BJ (cell line): ENCODE measurements at regions not wholly inside any gene's neighbourhood (a gene's known extent, or its start where the extent isn't known, plus 50 kb on each side); places are given as distances from the start of the nearest gene placed in this dataset.

Experiments used
- CTCF ChIA-PET: fragments of 350-600 bp; formaldehyde crosslinking; extraction: SDS; loops from one replicate; lab custom pipeline; 2021; ENCODE audit warnings: antibody characterized with exemption, inconsistent platforms; lab: Yijun Ruan, JAX
- POLR2A ChIA-PET: fragments of 300-600 bp; sonication (Branson Sonifier 250); formaldehyde crosslinking; extraction: SDS; loops from one replicate; lab custom pipeline; 2021; ENCODE audit warnings: antibody characterized with exemption; lab: Charles Lee
- DNase-seq: peaks from one replicate; pipeline ENCODE4 v3.0.0-alpha.2; 2011; ENCODE audit warnings: low read depth
- H3K27me3 ChIP-seq: 2 replicates; pipeline ENCODE4 v1.6.0; 2011; ENCODE audit warnings: low read length; ENCODE audit not compliant: control insufficient read depth, insufficient read depth
- H3K36me3 ChIP-seq: 2 replicates; pipeline ENCODE4 v1.5.1; 2011; ENCODE audit warnings: low read length; ENCODE audit not compliant: control insufficient read depth, insufficient read depth
- H3K4me3 ChIP-seq: 2 replicates; pipeline ENCODE4 v1.5.1; 2011; ENCODE audit warnings: low read depth, mild to moderate bottlenecking, control low read depth, low read length
- CTCF ChIP-seq: IDR thresholded peaks from 2 replicates; pipeline ENCODE4 v1.5.1; 2011; ENCODE audit warnings: low read depth, mild to moderate bottlenecking, control low read depth, inconsistent platforms, low read length, moderate library complexity; ENCODE audit not compliant: insufficient read depth

- ChIA-PET POLR2A (no interaction called here), CTCF (no interaction called here)
- Histone ChIP-seq H3K27me3 (no peaks in the 10 kb centered on the region), H3K4me3 (no peak overlapping the region), H3K36me3 (no peaks in the 10 kb centered on the region)
- DNase-seq = no peak
- no peak for TF ChIP-seq CTCF
Measured at GRCh38 chr4:181976764-181977163, 266.4 kb upstream of the TENM3 start.

- H3K27me3 ChIP-seq = no peaks in the 10 kb centered on the region
- CTCF ChIA-PET = interaction anchor here (1.8 kb wide), 1 partner anchor 41 kb away, joined by 4 read pairs; no protein-coding TSS in a partner anchor
- no peak for DNase-seq
- no peaks in the 10 kb centered on the region for H3K36me3 ChIP-seq
- no peak overlapping the region for H3K4me3 ChIP-seq
- TF ChIP-seq CTCF = no peak
- POLR2A ChIA-PET = no interaction called here
Measured at GRCh38 chr4:181982437-181982836, 260.8 kb upstream of the TENM3 start.

GRCh38 chr4:181982856-181983255, 260.3 kb upstream of the TENM3 start:
- DNase-seq = no peak
- POLR2A ChIA-PET = no interaction called here
- H3K27me3 ChIP-seq = no peaks in the 10 kb centered on the region
- TF ChIP-seq CTCF = no peak
- no peaks in the 10 kb centered on the region for H3K36me3 ChIP-seq
- no peak overlapping the region for H3K4me3 ChIP-seq
- CTCF ChIA-PET = interaction anchor here (1.8 kb wide), 1 partner anchor 40 kb away, joined by 4 read pairs; no protein-coding TSS in a partner anchor

GRCh38 chr4:181987392-181987791, 255.8 kb upstream of the TENM3 start:
- H3K4me3 ChIP-seq = no peak overlapping the region
- no peak for DNase-seq
- POLR2A ChIA-PET = no interaction called here
- H3K27me3 ChIP-seq = no peaks in the 10 kb centered on the region
- TF ChIP-seq CTCF = no peak
- no peaks in the 10 kb centered on the region for H3K36me3 ChIP-seq
- CTCF ChIA-PET = no interaction called here

- Histone ChIP-seq H3K36me3 (no peaks in the 10 kb centered on the region), H3K27me3 (no peaks in the 10 kb centered on the region), H3K4me3 (no peak overlapping the region)
- DNase-seq = no peak
- POLR2A ChIA-PET = no interaction called here
- CTCF ChIA-PET = interaction anchor here (1.2 kb wide), 1 partner anchor 17 kb away, joined by 4 read pairs; no protein-coding TSS in a partner anchor
- no peak for TF ChIP-seq CTCF
Measured at GRCh38 chr4:181989071-181989470, 254.1 kb upstream of the TENM3 start.
